B cell (primary cell): ENCODE measurements at regions not wholly inside any gene's neighbourhood (a gene's known extent, or its start where the extent isn't known, plus 50 kb on each side); places are given as distances from the start of the nearest gene placed in this dataset.

Source experiments
- EZH2 ChIP-seq: IDR thresholded peaks from 2 replicates; pipeline ENCODE4 v1.6.1; 2012; ENCODE audit warnings: borderline replicate concordance, low read depth, mild to moderate bottlenecking, moderate library complexity, low read length; ENCODE audit not compliant: insufficient read depth, poor library complexity, severe bottlenecking
- TF ChIP-seq, protein P1 (sequence below): fragments of 200-600 bp; IDR thresholded peaks from one replicate; pipeline ENCODE4 v1.8.0; 2022; ENCODE audit warnings: antibody characterized with exemption, mild to moderate bottlenecking

GRCh38 chr9:40928803-40929487 lies 199.5 kb downstream of the FOXD4L6 start:
- TF ChIP-seq, protein P1, sequence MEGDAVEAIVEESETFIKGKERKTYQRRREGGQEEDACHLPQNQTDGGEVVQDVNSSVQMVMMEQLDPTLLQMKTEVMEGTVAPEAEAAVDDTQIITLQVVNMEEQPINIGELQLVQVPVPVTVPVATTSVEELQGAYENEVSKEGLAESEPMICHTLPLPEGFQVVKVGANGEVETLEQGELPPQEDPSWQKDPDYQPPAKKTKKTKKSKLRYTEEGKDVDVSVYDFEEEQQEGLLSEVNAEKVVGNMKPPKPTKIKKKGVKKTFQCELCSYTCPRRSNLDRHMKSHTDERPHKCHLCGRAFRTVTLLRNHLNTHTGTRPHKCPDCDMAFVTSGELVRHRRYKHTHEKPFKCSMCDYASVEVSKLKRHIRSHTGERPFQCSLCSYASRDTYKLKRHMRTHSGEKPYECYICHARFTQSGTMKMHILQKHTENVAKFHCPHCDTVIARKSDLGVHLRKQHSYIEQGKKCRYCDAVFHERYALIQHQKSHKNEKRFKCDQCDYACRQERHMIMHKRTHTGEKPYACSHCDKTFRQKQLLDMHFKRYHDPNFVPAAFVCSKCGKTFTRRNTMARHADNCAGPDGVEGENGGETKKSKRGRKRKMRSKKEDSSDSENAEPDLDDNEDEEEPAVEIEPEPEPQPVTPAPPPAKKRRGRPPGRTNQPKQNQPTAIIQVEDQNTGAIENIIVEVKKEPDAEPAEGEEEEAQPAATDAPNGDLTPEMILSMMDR: no peak
- no peak for TF ChIP-seq EZH2
